ENCODE measurements at regions not wholly inside any gene's neighbourhood (a gene's known extent, or its start where the extent isn't known, plus 50 kb on each side); places are given as distances from the start of the nearest gene placed in this dataset.

GRCh38 chr10:94107191-94107590, 113.5 kb downstream of the PLCE1 start:
- Mint-ChIP-seq H3K27me3 (ENCODE audit: unreplicated experiment) (no peaks in the 10 kb centered on the region), H3K27ac (ENCODE audit: unreplicated experiment) (no peak overlapping the region), H3K4me1 (ENCODE audit: unreplicated experiment) (peaks cover 31% of the 10 kb centered on the region), H3K4me3 (ENCODE audit: unreplicated experiment) (no peak overlapping the region), H3K9me3 (ENCODE audit: unreplicated experiment) (no peaks in the 10 kb centered on the region), H3K36me3 (ENCODE audit: unreplicated experiment) (no peaks in the 10 kb centered on the region)
- no peak for TF ChIP-seq CTCF (IDR thresholded peaks at IDR 0.05)
- DNase-seq (ENCODE audit: extremely low spot score, unreplicated experiment), result no peak

- Mint-ChIP-seq H3K27ac (ENCODE audit: unreplicated experiment) (no peak overlapping the region), H3K4me1 (ENCODE audit: unreplicated experiment) (peaks cover 28% of the 10 kb centered on the region)
Observed at GRCh38 chr10:94108200-94108599, 114.5 kb downstream of the PLCE1 start.

GRCh38 chr10:94111367-94111766, 117.6 kb downstream of the PLCE1 start:
- Mint-ChIP-seq H3K27ac (ENCODE audit: unreplicated experiment) (no peak overlapping the region), H3K27me3 (ENCODE audit: unreplicated experiment) (no peaks in the 10 kb centered on the region), H3K4me3 (ENCODE audit: unreplicated experiment) (no peak overlapping the region), H3K36me3 (ENCODE audit: unreplicated experiment) (peaks cover 2% of the 10 kb centered on the region), H3K9me3 (ENCODE audit: unreplicated experiment) (no peaks in the 10 kb centered on the region), H3K4me1 (ENCODE audit: unreplicated experiment) (peaks cover 10% of the 10 kb centered on the region)
- DNase-seq (ENCODE audit: extremely low spot score, unreplicated experiment), result no peak
- no peak for TF ChIP-seq CTCF (IDR thresholded peaks at IDR 0.05)

More at GRCh38 chr10:94108200-94108599, 114.5 kb downstream of the PLCE1 start:
- DNase-seq (ENCODE audit: extremely low spot score, unreplicated experiment), result no peak
- TF ChIP-seq CTCF (IDR thresholded peaks at IDR 0.05), result no peak
- no peaks in the 10 kb centered on the region for H3K27me3 Mint-ChIP-seq (ENCODE audit: unreplicated experiment)
- no peaks in the 10 kb centered on the region for H3K9me3 Mint-ChIP-seq (ENCODE audit: unreplicated experiment)
- H3K4me3 Mint-ChIP-seq (ENCODE audit: unreplicated experiment), result no peak overlapping the region
- no peaks in the 10 kb centered on the region for H3K36me3 Mint-ChIP-seq (ENCODE audit: unreplicated experiment)

- Mint-ChIP-seq H3K4me1 (ENCODE audit: unreplicated experiment) (peaks cover 10% of the 10 kb centered on the region), H3K9me3 (ENCODE audit: unreplicated experiment) (no peaks in the 10 kb centered on the region), H3K4me3 (ENCODE audit: unreplicated experiment) (no peak overlapping the region), H3K36me3 (ENCODE audit: unreplicated experiment) (peaks cover 2% of the 10 kb centered on the region), H3K27ac (ENCODE audit: unreplicated experiment) (no peak overlapping the region), H3K27me3 (ENCODE audit: unreplicated experiment) (no peaks in the 10 kb centered on the region)
- no peak for TF ChIP-seq CTCF (IDR thresholded peaks at IDR 0.05)
- no peak for DNase-seq (ENCODE audit: extremely low spot score, unreplicated experiment)
Observed at GRCh38 chr10:94112321-94112720, 118.6 kb downstream of the PLCE1 start.

- Mint-ChIP-seq H3K36me3 (ENCODE audit: unreplicated experiment) (peaks cover 2% of the 10 kb centered on the region), H3K9me3 (ENCODE audit: unreplicated experiment) (peaks cover 4% of the 10 kb centered on the region), H3K4me1 (ENCODE audit: unreplicated experiment) (peaks cover 12% of the 10 kb centered on the region), H3K27me3 (ENCODE audit: unreplicated experiment) (no peaks in the 10 kb centered on the region), H3K27ac (ENCODE audit: unreplicated experiment) (no peak overlapping the region), H3K4me3 (ENCODE audit: unreplicated experiment) (no peak overlapping the region)
- DNase-seq (ENCODE audit: extremely low spot score, unreplicated experiment), result no peak
- TF ChIP-seq CTCF (IDR thresholded peaks at IDR 0.05), result no peak
Observed at GRCh38 chr10:94115725-94116124, 122.0 kb downstream of the PLCE1 start.
